ENCODE measurements at regions not wholly inside any gene's neighbourhood (a gene's known extent, or its start where the extent isn't known, plus 50 kb on each side); places are given as distances from the start of the nearest gene placed in this dataset.

DNA sequence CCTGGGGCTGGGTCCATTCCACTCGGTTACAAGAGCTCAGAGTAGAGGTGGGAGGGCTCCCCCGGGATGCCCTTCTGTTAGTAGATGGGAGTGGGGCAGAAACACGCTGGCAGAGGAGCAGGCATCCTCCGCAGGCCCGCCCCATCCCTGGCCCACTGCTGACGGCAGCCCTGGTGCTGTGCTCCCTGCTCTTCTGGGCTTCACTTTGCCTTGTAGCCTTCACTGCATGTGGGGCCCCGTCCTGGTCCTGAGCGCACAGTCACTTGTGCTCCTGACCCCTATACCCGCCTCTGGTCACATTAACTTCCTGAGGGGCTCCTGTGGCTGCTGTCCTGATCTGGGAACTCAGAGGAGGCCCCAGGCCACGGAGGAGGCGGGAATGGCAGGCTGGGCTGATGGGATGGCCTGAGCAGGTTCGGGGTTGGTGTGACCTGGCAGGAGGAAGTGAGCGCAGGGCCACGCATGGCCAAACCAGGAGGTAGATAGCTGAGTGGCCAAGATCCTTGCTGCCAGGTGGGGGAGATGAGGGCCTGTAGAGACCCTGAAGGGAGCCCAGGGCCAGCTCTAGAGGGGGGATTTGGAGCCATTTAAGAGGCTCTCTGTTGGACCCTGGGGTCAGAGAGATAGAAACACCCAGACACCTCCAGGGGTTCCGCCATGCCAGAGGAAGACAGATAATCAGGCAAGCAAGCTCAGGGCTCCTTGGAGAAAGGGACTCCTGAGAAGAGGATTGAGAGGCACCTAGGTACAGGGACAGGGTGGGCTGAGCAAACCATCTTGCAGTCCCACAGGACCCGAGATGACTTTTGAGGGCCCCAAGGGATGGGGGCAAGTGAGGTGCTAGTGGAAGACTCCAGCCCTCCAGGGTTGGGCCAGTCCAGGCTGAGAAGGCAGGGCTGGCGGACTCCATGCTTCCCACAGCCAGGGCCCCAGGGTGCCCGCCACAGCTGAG, 92.2 kb upstream of the PRR23E start:
- Mint-ChIP-seq H3K27ac (ENCODE audit: unreplicated experiment) (no peak overlapping the region), H3K27me3 (ENCODE audit: unreplicated experiment) (peaks cover 6% of the 10 kb centered on the region), H3K4me1 (ENCODE audit: unreplicated experiment) (no peaks in the 10 kb centered on the region)

DNA sequence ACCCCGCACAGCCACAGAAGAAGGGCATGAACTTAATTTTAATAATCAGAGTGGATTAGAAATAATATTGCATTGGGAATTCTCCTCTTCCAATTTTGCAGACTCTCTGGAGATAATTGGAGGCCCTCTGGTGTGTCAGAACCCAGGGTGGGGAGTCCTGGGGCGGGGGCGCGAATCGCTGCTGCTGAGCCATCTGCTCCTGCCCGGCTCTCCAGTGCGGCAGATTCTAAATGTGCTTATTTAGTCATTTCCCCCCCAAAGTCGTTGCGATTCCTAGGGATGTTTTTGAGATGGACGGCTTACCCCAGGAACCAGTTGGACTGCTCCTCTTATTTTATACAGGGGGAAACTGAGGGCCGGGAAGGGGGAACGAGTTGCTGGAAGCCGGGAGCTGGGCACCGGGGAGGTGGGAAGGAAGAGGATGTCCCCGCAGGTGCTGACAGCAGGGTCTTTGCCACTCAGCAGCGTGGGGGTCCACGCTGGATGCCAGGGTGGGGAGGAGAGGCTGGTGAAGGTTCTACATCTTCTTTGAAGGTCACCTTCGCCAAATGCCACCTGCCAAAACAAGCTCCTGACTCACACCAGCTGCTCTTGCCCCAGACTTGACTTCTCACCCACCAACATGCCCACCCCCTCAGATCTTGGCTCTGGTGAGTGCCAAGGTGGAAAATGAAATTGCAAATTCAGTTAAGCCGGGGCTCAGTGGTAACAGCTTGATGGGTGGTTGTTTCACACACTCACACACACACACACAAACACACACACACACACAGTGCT, 91.3 kb upstream of the PRR23E start:
- H3K4me1 Mint-ChIP-seq (ENCODE audit: unreplicated experiment): no peaks in the 10 kb centered on the region
- no peak for DNase-seq (ENCODE audit: low spot score)
- H3K4me3 Mint-ChIP-seq (ENCODE audit: unreplicated experiment): no peak overlapping the region
- no peaks in the 10 kb centered on the region for H3K36me3 Mint-ChIP-seq (ENCODE audit: low read depth, unreplicated experiment)
- H3K27ac Mint-ChIP-seq (ENCODE audit: unreplicated experiment): no peak overlapping the region
- H3K27me3 Mint-ChIP-seq (ENCODE audit: unreplicated experiment): peaks cover 5% of the 10 kb centered on the region
- TF ChIP-seq, protein P1, sequence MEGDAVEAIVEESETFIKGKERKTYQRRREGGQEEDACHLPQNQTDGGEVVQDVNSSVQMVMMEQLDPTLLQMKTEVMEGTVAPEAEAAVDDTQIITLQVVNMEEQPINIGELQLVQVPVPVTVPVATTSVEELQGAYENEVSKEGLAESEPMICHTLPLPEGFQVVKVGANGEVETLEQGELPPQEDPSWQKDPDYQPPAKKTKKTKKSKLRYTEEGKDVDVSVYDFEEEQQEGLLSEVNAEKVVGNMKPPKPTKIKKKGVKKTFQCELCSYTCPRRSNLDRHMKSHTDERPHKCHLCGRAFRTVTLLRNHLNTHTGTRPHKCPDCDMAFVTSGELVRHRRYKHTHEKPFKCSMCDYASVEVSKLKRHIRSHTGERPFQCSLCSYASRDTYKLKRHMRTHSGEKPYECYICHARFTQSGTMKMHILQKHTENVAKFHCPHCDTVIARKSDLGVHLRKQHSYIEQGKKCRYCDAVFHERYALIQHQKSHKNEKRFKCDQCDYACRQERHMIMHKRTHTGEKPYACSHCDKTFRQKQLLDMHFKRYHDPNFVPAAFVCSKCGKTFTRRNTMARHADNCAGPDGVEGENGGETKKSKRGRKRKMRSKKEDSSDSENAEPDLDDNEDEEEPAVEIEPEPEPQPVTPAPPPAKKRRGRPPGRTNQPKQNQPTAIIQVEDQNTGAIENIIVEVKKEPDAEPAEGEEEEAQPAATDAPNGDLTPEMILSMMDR (IDR thresholded peaks at IDR 0.05; ENCODE audit: unreplicated experiment): no peak
- no peaks in the 10 kb centered on the region for H3K9me3 Mint-ChIP-seq (ENCODE audit: unreplicated experiment)

More for the DNA sequence above, 92.2 kb upstream of the PRR23E start:
- H3K4me3 Mint-ChIP-seq (ENCODE audit: unreplicated experiment): no peak overlapping the region
- DNase-seq (ENCODE audit: low spot score): no peak
- no peaks in the 10 kb centered on the region for H3K9me3 Mint-ChIP-seq (ENCODE audit: unreplicated experiment)
- H3K36me3 Mint-ChIP-seq (ENCODE audit: low read depth, unreplicated experiment): no peaks in the 10 kb centered on the region
- TF ChIP-seq, protein P1 (IDR thresholded peaks at IDR 0.05; ENCODE audit: unreplicated experiment): no peak

DNA sequence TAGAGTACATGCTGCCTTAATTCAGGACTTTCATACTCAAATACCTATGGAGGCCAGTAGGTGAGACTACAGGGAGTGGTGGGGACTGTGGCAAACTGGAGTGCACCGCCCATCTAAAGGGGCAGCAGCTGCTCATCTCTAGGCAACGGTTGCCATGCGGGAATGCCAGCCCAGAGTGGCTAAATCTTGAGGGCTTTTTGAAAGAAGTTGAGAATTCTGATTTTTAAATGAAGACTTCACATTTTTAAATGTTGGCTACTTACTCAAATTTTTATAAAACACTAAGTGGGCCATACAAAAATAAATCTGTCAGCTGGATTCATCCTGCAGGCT, 90.8 kb upstream of the PRR23E start:
- TF ChIP-seq, protein P1 (IDR thresholded peaks at IDR 0.05; ENCODE audit: unreplicated experiment): no peak
- Mint-ChIP-seq H3K9me3 (ENCODE audit: unreplicated experiment) (no peaks in the 10 kb centered on the region), H3K4me3 (ENCODE audit: unreplicated experiment) (no peak overlapping the region), H3K4me1 (ENCODE audit: unreplicated experiment) (no peaks in the 10 kb centered on the region), H3K27me3 (ENCODE audit: unreplicated experiment) (peaks cover 5% of the 10 kb centered on the region), H3K27ac (ENCODE audit: unreplicated experiment) (no peak overlapping the region), H3K36me3 (ENCODE audit: low read depth, unreplicated experiment) (no peaks in the 10 kb centered on the region)
- no peak for DNase-seq (ENCODE audit: low spot score)

DNA sequence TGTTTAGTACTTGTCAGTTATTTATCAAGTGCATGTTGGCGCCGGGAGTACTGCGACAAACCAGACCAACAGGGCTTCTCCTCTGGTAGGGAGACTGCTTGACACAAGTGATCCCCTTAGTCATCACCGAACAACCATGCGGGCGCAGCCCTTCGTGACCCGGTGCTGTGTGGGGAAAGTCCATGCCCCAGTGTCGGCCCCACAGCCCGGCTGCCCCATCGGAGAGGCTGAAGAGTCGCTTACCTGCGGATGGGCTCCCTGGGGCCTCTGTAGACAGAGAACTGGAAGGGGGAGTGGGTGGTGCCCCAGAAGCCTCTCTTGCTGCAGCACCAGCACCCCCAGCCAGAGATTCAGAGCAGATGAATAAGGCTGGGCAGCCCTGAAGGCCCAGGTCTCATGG, 90.3 kb upstream of the PRR23E start:
- H3K27me3 Mint-ChIP-seq (ENCODE audit: unreplicated experiment): peaks cover 5% of the 10 kb centered on the region
- H3K4me1 Mint-ChIP-seq (ENCODE audit: unreplicated experiment): no peaks in the 10 kb centered on the region
- H3K9me3 Mint-ChIP-seq (ENCODE audit: unreplicated experiment): no peaks in the 10 kb centered on the region
- no peak for DNase-seq (ENCODE audit: low spot score)
- H3K4me3 Mint-ChIP-seq (ENCODE audit: unreplicated experiment): no peak overlapping the region
- TF ChIP-seq, protein P1 (IDR thresholded peaks at IDR 0.05; ENCODE audit: unreplicated experiment): no peak
- no peaks in the 10 kb centered on the region for H3K36me3 Mint-ChIP-seq (ENCODE audit: low read depth, unreplicated experiment)
- no peak overlapping the region for H3K27ac Mint-ChIP-seq (ENCODE audit: unreplicated experiment)

DNA sequence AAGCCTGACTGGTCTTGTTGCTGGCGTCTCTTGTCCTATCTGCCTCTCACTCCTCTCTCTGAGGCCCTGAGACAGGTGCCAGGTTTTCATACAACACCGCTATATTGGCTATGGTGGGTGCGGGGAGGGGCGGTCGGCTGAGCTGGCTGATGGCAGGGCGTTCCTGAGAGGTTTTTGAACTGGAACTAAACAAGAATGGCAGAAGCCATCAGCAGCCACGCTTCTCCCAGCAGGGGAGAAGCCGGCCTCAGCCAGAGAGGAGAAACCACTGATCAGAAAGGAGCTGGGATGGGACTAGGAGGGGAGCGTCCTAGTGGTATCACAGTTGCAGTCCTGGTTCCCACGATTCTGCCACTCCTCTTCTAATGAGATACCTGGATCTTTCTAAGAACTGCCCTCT, 89.9 kb upstream of the PRR23E start:
- no peak overlapping the region for H3K27ac Mint-ChIP-seq (ENCODE audit: unreplicated experiment)
- no peaks in the 10 kb centered on the region for H3K36me3 Mint-ChIP-seq (ENCODE audit: low read depth, unreplicated experiment)
- H3K27me3 Mint-ChIP-seq (ENCODE audit: unreplicated experiment): peaks cover 5% of the 10 kb centered on the region
- H3K4me1 Mint-ChIP-seq (ENCODE audit: unreplicated experiment): no peaks in the 10 kb centered on the region
- TF ChIP-seq, protein P1 (IDR thresholded peaks at IDR 0.05; ENCODE audit: unreplicated experiment): no peak
- no peak for DNase-seq (ENCODE audit: low spot score)
- no peak overlapping the region for H3K4me3 Mint-ChIP-seq (ENCODE audit: unreplicated experiment)
- H3K9me3 Mint-ChIP-seq (ENCODE audit: unreplicated experiment): no peaks in the 10 kb centered on the region
